ENCODE measurements at regions not wholly inside any gene's neighbourhood (a gene's known extent, or its start where the extent isn't known, plus 50 kb on each side); places are given as distances from the start of the nearest gene placed in this dataset.

DNA sequence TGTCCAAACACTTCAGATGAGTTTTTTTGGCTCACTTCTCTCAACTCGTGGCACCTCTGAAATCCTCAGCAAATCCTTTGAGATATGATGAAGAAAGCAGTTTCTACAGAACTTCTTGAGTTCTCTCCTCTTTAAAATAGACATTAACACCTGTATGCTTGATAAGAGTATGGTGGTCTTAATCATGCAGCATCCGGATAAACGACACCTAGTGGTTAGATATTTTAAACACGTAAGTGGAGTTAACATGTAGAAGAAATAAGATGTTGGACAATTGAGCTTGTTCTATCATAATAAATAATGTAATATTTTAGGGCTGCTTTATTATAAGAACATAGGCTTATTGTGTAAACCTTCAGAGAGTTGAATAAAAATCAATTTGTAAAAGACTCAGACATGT, 324.8 kb downstream of the CYLC2 start:
- TF ChIP-seq CTCF (IDR thresholded peaks at IDR 0.05): no peak
- TF ChIP-seq POLR2A (IDR thresholded peaks at IDR 0.05): no peak

Data from lower leg skin (tissue), 3 donors.